Ammon's horn (tissue), 1 donor: ENCODE measurements at regions not wholly inside any gene's neighbourhood (a gene's known extent, or its start where the extent isn't known, plus 50 kb on each side); places are given as distances from the start of the nearest gene placed in this dataset.

ENCODE experiments used
- DNase-seq: peaks from one replicate; pipeline ENCODE4 v3.0.0-alpha.2; 2016; ENCODE audit warnings: low spot score

DNA sequence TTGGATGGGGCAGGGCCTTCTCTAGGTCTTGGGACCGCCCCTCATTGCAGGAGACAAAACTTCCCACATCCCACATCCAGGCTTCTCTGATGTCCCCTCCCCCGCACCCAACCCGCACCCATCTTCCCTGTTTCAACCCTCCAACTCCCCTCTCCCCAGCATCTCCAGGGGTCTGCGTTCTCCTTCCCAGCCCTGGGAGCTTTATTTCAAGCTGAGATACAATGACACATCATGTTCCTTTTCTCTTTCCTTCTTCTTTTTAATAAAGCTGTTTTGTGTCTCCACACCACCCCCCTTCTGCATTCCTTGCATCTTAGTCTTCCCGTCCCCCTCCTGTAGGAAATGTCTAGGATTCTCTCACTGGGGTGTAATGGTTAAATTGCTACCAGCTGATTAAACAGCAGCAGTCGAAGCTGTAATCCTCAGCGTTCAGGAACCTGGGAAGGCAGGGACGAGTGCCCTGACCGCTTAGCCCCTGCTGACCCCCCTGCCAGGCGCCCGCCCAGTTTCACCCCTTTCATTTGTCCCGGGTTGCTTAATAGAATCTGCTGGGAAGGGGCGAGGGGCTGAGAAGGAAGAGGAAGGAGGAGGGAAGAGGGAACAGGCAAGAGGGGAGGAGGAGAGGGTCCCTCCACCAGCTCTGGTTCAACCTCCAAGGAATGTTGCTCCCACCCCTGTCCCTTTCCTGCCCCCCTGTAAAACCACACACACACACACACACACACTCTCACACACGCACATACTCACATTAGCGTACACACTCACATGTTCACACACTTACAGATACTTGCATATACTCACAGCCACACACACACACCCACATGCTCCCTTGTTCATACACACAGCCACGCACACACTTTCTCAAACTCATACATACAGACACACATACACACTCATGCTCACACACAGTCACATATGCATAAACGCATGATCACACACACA lies 104.5 kb upstream of the MED13L start:
- no peak for DNase-seq

DNA sequence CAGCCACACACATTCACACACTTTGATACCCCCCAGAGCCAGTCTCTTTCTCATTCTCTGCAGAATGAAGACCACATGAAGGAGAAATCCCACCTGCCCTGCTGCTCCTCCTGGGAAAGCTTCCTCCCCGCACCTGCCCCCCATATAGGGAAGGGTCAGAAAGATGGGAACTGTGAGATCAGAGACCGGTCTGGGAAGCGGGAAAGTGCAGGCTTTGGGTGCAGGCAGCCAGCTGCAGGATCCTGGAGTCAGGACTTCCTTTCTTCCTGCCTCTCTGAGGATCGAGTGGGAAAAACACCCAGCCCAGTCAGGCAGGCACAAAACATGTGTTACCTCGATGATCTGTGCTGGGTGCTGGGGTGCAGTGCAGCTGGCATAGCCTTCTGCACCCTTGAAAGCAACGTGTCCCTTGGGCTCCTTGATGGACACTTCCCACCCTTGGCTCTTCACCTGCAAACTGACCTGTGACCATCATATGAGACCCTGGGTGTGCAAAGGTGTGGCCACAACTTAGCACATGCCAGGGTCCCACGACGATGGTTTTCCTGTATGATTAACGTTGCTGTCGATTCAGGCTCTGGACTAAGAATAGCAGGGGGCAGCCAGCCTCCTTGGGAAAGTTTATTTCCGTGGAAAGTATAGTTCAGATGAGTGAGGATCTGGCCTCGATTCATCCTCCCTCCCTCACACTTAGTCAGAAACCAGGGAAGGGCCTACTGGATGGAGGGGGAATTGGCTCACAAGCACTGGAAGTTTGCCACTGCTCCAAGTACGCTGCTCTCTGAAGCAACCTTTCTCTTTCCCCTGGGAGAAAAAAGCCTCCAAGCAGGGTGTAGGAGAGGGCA lies 105.4 kb upstream of the MED13L start:
- peak; percentile 43 for DNase-seq

DNA sequence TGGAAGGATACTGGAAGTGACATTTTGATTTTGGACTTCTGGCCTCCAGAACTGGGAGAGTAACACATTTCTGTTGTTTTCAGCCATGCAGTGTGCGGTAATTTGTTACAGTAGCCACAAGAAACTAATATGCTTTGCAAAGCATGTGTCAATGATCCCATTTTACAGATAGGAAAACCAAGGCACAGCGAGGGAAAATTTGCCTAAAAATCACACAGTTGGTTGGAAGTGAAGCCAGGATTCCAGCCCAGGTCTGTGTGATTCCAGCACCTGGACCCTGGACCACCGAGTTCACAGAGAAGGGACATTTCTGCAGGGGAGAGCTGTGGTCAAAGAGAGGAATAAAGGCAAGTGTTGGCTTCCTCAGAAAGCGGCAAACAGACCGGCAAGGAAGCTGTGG lies 106.7 kb upstream of the MED13L start:
- DNase-seq: no peak

DNA sequence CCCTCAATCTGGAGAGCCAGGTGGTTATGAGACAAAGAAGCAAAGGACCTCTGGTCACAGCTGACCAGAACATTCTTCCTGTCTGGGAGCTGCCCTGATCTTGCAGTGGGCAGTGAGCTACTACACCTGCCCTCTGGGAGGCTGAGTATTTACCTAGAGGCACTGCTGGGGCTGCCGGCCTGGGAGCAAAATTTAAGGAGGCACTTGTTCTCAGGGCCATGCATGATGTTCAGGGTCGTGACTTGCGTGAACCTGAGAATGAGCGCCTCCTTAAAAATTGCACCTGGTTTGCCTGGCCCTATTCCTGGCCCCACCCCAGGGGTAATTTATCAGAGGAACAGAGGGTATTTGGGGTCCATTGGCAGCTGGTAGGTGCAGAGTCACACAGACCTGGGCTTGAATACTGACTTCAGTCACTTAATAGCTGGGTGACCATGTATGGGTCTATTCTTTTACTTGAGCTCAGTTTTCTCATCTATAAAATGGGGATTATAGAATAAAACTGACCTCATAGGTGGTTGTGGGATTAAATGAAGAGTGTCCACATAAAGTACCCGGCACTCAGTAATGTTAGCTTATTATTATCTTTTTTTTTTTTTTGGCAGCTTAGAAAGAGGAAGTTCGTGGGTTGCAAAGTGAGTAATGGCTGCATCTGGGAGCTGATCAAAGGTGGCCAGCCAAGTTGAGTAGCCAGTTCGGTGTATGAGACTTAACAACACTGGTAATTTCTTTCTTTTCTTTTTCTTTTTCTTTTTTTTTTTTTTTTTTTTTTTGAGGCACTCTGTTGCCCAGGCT lies 107.4 kb upstream of the MED13L start:
- no peak for DNase-seq

DNA sequence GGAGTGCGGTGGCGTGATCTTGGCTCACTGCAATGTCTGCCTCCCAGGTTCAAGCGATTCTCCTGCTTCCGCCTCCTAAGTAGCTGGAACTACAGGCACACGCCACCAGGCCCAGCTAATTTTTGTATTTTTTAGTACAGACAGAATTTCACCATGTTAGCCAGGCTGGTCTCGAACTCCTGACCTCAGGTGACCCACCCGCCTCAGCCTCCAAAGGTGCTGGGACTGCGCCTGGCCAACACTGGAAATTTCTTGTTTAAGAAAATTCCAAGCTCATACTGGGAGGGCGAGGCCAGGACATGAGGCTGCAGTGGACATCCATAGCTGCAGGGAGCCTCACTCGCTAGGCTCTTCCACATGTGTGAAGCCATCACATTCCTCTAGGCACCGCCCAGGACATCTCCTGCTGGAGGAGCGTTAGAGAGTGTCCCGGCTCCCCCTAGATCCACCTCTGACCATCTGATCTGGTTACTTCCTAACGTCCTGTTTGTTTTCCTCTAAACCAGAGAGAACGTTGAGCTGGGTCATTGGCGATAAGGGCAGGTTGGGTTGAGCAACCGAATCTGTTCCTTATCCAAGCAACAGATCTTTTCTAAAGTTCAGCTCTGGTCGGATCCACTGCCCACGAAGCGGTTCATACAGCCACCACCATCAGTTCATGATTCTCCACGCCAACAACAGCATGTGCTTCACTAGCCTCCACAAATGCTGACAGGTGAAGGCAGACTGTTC lies 108.2 kb upstream of the MED13L start:
- DNase-seq: no peak

DNA sequence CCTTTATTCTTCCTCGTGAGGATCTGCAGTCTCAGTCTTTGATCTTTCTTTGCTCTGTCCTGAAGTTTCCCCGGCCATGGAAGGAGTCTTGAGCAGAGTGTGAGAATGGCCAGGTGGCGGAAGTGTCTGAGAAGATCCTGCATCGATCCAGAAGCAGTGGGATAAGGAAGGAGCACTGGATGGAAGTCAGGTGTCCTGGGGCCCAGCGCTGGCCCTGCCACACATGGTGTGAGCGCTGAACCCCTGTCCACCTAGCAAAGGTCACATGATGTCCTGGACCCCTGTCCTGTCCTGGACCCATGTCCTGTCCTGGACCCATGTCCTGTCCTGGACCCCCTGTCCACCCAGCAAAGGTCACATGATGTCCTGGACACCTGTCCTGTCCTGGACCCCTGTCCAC lies 111.8 kb upstream of the MED13L start:
- DNase-seq: no peak

DNA sequence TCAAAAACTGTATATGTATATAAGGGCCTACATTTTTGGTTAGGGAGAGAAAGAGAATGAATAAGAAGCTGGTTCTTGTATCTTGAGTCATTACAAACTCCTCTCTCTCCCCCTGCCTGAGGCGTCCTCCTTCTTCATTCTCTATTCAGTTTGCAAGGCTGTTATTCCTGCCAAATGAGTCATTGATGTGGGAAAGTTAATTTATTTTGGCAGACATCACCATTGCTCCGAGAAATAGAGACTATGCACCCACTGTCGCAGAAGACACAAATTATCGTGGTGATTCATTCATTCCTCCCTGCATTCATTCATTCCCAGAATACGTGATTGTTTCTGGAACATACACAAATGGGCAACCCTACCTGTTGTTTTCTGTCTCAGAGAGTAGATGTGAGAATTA lies 112.5 kb upstream of the MED13L start:
- peak; percentile 33 for DNase-seq

DNA sequence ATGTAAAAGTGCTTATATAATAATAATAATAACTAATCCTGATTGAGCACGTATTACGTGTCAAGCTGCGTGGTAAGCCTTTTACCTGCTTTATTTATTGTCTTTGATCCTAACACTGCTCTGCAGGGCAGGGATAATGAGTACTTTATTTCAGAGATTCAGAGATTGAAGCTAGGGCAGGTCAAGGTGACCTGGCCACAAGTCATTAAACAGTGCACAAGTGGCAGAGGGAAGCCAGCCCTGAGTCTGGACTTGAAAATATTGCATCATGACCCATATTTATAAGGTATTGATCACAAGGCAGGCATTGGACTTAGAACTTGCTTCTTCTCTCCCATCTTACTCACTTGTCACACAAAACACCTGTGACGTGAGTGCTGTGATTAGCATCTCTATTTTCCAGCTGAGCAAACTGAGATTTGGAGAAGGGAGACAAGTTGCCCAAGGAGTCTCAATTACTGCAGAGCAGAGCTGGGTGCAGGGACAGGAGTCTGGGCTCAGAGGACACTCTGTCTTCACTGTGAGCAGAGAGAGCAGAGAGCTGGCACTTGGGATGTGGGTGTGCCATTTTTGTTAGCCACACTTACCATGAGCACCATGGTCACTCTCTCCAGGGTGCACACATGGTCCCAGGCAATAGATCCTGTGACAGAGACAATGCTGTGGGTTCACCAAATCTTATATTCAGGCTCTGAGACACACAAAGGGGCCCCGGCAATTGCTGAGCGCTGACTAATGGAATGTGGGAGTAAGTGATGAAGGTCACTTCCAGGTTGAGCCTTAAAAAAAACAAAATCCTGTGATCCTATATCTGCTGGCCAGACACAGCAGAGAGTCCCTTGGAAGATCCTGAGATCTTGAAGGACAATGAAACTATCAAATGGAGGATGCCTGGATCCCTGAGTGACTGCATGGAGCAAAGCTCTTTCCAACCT lies 113.2 kb upstream of the MED13L start:
- DNase-seq: no peak

DNA sequence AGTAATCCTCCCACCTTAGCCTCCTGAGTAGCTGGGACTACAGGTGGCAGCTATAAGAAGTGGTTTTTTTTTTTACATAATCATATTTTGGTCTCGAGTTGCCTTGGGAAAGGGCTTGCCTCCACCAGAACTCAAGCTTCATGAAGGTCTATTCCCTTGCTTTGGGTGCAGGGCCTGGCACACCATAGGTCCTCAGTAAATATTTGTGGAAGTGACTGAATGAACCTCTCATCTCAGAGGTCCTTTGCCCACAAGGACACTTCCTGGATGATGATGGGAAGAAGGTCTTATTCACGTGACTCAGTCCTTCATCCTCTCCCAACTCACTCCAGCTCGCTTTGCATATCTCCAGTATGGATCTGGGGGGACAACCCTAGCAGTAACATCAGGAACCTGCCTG lies 114.0 kb upstream of the MED13L start:
- DNase-seq: no peak

DNA sequence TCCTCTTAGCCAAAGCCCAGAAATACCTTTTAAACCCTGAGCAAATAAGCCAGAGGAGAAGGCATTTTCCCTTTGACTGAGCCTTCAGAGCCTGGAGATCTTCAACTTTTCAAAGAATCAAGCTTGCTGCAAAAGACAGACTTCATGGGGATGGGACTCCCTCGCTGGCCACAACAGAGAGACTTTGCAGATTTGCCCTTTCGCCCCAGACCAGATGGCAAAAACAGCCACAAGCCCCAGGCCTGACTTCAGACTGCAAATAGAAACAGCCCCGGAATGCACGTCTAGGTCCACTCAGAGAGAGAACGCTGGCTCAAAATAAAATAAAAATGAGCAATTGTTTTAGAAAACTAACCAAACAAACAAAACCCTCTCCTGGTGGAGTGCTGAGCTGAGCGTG lies 114.6 kb upstream of the MED13L start:
- DNase-seq: no peak

DNA sequence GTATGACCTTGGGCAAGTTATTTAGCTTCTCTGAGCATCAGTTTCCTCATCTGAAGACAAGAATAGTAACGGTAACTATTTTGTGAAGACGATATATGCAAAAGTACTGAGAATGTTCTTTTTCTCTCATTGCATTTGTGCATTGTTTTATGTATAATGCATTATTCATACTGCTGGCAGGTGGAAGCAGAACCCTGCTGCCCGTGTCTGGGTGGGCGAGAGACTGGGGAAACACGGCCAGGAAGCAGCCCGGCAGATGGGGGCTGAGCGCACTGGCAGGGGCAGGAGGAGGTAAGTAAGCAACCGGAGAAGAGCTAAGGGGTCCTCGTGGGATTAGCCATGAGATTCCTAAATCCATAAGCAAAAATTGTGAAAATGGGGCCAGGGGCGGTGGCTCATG lies 115.8 kb upstream of the MED13L start:
- no peak for DNase-seq

DNA sequence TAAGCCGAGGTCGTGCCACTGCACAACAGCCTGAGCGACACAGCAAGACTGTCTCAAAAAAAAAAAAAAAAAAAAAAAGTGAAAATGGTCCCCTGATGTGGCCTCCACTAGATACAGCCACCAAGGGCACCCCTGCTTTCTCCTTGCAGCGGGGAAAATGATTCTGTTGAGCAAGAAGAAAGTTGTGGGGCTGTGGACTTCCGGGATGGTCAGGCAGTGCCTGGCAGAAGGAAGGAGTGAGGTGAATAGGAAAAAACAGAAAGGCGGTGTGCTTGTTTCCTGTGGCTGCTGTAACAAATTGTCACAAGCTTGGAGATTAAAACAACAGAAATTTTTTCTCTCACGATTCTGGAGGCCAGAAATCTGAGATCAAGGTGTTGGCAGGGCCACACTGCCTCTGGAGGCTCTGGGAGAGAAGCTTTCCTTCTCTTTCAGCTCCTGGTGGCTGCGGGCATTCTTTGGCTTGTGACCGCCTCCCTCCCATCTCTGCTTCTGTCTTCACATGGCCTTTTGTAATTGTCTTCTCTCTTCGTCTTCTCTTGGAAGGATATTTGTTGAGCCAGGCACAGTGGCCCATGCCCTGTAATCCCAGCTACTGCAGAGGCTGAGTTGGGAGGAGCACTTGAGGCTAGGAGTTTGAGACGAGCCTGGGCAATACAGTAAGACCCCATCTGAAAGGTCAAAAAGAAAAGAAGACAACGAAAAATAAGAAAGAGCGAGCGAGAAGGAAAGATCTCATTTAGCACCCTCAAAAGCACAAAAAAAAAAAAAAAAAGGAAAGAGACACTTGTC lies 116.6 kb upstream of the MED13L start:
- DNase-seq: no peak

DNA sequence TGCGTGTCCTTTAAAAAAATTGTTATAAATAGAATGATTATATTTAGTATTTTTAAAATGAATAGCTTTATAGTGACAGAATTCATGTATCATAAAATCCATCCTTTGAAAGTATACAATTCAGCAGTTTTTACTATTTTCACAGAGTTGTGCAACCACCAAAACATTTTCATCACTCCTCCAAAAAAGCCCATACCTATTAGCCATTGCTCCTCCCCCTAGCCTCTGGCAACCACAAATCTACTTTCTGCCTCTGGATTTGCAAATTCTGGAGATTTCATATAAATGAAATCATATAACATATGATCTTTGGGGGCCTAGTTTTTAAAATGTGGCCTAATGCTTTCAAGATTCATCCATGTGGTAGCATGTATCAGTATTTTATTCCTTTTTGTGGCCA lies 117.9 kb upstream of the MED13L start:
- DNase-seq: no peak

DNA sequence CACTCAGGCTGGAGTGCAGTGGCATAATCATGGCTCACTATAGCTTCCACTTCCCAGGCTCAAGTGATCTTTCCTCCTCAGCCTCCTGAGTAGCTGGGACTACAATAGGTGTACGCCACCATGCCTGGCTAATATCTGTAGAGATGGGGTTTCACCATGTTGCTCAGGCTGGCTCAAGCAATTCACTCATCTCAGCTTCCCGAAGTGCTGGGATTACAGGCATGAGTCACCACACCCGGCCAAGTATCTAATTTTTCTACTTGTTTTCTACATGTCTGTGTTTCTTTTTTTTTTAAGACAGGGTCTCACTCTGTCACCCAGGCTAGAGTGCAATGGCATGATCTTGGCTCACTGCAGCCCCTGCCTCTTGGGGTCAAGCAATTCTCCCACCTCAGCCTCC lies 119.7 kb upstream of the MED13L start:
- DNase-seq: no peak

DNA sequence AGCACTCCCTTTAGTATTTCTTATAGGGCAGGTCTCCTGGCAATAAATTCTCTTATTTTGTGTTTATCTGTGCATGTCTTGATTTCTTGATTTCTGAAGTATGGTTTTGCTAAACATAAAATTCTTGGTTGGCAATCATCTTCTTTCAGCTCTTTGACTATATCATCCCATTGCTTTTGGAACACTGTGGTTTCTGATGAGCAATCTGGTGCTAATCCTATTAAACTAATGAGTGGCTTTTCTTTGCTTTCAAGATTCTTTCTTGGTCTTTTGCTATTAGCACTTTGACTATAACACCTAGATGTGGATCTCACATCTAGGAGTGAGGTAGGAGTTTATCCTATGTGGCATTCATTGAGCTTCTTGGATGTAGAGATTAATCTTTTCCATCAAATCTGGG lies 120.7 kb upstream of the MED13L start:
- no peak for DNase-seq

DNA sequence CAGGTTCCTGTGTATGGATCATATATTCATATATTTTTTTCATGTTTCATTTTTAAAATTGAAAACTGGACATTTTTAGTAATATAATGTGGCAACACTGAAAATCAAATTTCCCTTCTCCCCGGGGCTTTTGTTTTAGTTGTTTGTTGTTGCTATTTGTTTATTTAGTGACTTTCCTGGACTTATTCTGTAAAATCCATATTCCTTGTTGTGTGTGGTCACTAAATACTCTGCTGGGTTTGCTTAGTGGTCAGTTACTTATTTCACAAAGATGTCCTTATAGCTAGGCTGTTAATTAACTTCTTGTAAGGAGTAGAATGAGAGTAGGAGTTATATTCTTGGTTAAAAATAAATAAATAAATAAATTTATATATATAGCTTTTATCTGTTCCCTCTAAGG lies 121.6 kb upstream of the MED13L start:
- DNase-seq: no peak

DNA sequence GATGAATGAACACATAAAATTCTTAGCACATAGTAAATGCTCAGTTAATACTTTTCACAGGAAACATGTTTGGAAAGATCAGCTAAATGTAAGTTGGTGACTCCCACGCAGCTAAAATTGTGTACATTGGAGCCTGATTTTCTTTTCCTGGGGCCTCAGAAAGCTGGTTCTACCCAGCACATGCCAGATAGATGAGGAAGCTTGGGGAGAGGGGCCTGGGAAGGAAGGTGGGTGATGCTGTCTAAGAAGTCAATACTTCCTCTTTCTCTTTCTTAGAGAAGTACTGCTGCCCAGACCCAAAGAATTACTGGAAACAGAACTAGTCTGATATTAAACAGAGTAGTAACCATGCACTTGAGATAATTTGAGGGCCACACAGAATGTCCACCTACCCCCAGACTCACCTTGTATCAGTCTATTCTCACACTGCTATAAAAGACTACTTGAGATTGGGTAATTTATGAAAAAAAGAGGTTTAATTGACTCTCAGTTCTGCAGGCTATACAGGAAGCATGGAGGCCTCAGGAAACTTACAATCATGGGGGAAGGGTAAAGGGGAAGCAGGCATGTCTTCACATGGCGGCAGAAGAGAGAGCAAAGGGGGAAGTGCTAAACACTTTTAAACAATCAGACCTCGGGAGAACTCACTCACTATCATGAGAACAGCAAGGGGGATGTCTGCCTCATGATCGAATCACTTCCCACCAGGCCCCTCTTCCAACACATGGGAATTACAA lies 123.3 kb upstream of the MED13L start:
- DNase-seq: peak; percentile 47

DNA sequence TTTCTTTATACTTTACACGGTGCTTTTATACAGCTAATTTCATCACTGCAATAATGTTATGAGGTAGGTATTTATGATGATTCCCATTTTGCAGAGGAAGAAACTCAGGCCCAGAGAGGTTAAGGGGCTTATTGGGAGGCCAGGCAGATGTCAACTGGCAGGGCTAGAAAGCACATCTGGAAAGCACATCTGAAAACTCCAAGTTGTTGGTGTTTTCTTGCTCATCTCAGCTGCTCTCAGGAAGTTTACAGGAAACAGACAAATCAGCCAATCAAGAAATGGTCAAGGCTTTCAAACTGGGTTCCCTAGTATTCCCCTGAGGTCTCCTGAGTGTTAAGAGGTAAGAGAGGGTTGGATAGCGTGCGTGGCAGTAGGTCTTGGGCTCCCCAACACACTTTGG lies 124.1 kb upstream of the MED13L start:
- DNase-seq: no peak
